ENCODE measurements at regions not wholly inside any gene's neighbourhood (a gene's known extent, or its start where the extent isn't known, plus 50 kb on each side); places are given as distances from the start of the nearest gene placed in this dataset.

DNA sequence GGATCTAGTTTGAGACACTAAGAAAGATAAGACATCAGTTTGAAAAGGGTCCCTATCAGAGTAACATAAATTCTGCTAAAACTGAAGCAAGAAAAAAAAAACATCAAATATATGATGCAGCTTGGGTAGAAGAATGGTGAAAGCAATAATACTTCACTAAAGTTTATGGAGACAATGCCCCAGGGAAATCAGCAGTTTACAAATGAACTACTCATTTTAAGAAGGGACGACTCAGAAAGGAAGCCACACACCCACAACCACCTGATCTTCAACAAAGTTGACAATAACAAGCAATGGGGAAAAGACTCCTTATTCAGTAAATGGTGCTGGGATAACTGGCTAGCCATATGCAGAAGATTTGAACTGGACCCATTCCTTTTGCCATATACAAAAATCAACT is 143.5 kb downstream of the TPBG start:
- no peak for FAIRE-seq
- H3K4me3 ChIP-seq = no peak overlapping the region
- DNase-seq (ENCODE audit: low read depth, low spot score) = peak; percentile 21
- H2AFZ ChIP-seq (ENCODE audit: control insufficient read depth, low read depth, low read length) = no peak overlapping the region
- RAD21 ChIA-PET (ENCODE audit: unreplicated experiment) = no interaction called here
- no peak overlapping the region for H3K27ac ChIP-seq (ENCODE audit: control insufficient read depth, insufficient read depth)
- SMC1A ChIA-PET (ENCODE audit: uncharacterized antibody, unreplicated experiment) = interaction anchor here (0.7 kb wide), 1 partner anchor 77 kb away, joined by 3 read pairs; no protein-coding TSS in a partner anchor
- H3K79me2 ChIP-seq (ENCODE audit: control insufficient read depth, insufficient read depth, low read length) = no peaks in the 10 kb centered on the region
- intact Hi-C loops (cut with micrococcal nuclease; ENCODE audit: unreplicated experiment) (no loop called here), in situ Hi-C loops (cut with MboI) (no loop called here)
- 0% methylated on average over 1 of the region's 1 CpG for WGBS (ENCODE audit: insufficient coverage, insufficient replicate concordance, low lambda C conversion rate, missing lambda C conversion rate)
- peak; percentile 80 for ATAC-seq
- H3K9ac ChIP-seq (ENCODE audit: control insufficient read depth, insufficient read depth, low read length) = no peak overlapping the region
- H3K9me3 ChIP-seq (replicated peaks; ENCODE audit: control insufficient read depth, insufficient read depth, low read length) = no peaks in the 10 kb centered on the region; the same call in 2 of the 3 replicates
- H3K27me3 ChIP-seq (replicated peaks in 1 of 2; ENCODE audit: control insufficient read depth in 2 of 2, insufficient read depth in 2 of 2, low read length in 1 of 2) = no peaks in the 10 kb centered on the region
- BruUV-seq (replicated peaks) = no TSS peak
- H3K4me2 ChIP-seq (ENCODE audit: control insufficient read depth, insufficient read depth) = no peak overlapping the region
- H3K36me3 ChIP-seq (ENCODE audit: control insufficient read depth in 2 of 2, insufficient read depth in 2 of 2, low read length in 1 of 2) = no peaks in the 10 kb centered on the region
- no peaks in the 10 kb centered on the region for H3K4me1 ChIP-seq (ENCODE audit: control insufficient read depth, insufficient read depth, low read length)
- H4K20me1 ChIP-seq (ENCODE audit: control insufficient read depth, insufficient read depth) = no peaks in the 10 kb centered on the region
- CTCF ChIA-PET = no interaction called here
- POLR2A ChIA-PET = no interaction called here
- TF ChIP-seq, protein P1, sequence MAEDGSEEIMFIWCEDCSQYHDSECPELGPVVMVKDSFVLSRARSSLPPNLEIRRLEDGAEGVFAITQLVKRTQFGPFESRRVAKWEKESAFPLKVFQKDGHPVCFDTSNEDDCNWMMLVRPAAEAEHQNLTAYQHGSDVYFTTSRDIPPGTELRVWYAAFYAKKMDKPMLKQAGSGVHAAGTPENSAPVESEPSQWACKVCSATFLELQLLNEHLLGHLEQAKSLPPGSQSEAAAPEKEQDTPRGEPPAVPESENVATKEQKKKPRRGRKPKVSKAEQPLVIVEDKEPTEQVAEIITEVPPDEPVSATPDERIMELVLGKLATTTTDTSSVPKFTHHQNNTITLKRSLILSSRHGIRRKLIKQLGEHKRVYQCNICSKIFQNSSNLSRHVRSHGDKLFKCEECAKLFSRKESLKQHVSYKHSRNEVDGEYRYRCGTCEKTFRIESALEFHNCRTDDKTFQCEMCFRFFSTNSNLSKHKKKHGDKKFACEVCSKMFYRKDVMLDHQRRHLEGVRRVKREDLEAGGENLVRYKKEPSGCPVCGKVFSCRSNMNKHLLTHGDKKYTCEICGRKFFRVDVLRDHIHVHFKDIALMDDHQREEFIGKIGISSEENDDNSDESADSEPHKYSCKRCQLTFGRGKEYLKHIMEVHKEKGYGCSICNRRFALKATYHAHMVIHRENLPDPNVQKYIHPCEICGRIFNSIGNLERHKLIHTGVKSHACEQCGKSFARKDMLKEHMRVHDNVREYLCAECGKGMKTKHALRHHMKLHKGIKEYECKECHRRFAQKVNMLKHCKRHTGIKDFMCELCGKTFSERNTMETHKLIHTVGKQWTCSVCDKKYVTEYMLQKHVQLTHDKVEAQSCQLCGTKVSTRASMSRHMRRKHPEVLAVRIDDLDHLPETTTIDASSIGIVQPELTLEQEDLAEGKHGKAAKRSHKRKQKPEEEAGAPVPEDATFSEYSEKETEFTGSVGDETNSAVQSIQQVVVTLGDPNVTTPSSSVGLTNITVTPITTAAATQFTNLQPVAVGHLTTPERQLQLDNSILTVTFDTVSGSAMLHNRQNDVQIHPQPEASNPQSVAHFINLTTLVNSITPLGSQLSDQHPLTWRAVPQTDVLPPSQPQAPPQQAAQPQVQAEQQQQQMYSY (CRISPR knock-in tag; IDR thresholded peaks at IDR 0.05) = no peak
- TF ChIP-seq SP1 (IDR thresholded peaks at IDR 0.05; ENCODE audit: low read depth, low read length) = no peak
- TF ChIP-seq ASH2L (IDR thresholded peaks at IDR 0.05; ENCODE audit: borderline replicate concordance, low read depth) = no peak
- TF ChIP-seq, protein P2, sequence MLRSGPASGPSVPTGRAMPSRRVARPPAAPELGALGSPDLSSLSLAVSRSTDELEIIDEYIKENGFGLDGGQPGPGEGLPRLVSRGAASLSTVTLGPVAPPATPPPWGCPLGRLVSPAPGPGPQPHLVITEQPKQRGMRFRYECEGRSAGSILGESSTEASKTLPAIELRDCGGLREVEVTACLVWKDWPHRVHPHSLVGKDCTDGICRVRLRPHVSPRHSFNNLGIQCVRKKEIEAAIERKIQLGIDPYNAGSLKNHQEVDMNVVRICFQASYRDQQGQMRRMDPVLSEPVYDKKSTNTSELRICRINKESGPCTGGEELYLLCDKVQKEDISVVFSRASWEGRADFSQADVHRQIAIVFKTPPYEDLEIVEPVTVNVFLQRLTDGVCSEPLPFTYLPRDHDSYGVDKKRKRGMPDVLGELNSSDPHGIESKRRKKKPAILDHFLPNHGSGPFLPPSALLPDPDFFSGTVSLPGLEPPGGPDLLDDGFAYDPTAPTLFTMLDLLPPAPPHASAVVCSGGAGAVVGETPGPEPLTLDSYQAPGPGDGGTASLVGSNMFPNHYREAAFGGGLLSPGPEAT (IDR thresholded peaks at IDR 0.05; ENCODE audit: low read depth) = no peak
- no peak for TF ChIP-seq SMAD5 (IDR thresholded peaks at IDR 0.05; ENCODE audit: low read depth)
- no peak for TF ChIP-seq TCF12 (IDR thresholded peaks at IDR 0.05; ENCODE audit: low read depth, low read length)
- TF ChIP-seq IKZF1 (conservative IDR thresholded peaks at IDR 0.05) = no peak
- TF ChIP-seq, protein P3, sequence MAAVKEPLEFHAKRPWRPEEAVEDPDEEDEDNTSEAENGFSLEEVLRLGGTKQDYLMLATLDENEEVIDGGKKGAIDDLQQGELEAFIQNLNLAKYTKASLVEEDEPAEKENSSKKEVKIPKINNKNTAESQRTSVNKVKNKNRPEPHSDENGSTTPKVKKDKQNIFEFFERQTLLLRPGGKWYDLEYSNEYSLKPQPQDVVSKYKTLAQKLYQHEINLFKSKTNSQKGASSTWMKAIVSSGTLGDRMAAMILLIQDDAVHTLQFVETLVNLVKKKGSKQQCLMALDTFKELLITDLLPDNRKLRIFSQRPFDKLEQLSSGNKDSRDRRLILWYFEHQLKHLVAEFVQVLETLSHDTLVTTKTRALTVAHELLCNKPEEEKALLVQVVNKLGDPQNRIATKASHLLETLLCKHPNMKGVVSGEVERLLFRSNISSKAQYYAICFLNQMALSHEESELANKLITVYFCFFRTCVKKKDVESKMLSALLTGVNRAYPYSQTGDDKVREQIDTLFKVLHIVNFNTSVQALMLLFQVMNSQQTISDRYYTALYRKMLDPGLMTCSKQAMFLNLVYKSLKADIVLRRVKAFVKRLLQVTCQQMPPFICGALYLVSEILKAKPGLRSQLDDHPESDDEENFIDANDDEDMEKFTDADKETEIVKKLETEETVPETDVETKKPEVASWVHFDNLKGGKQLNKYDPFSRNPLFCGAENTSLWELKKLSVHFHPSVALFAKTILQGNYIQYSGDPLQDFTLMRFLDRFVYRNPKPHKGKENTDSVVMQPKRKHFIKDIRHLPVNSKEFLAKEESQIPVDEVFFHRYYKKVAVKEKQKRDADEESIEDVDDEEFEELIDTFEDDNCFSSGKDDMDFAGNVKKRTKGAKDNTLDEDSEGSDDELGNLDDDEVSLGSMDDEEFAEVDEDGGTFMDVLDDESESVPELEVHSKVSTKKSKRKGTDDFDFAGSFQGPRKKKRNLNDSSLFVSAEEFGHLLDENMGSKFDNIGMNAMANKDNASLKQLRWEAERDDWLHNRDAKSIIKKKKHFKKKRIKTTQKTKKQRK (IDR thresholded peaks at IDR 0.05; ENCODE audit: low read depth, low read length) = no peak
- no peak for TF ChIP-seq KLF5 (IDR thresholded peaks at IDR 0.05; ENCODE audit: partially characterized antibody)
- TF ChIP-seq NR2C2 (IDR thresholded peaks at IDR 0.05; ENCODE audit: borderline replicate concordance, control insufficient read depth, insufficient read length, low read depth) = no peak
- TF ChIP-seq EED (IDR thresholded peaks at IDR 0.05; ENCODE audit: low read depth) = no peak
- no peak; the same call in 1 of the 2 replicates for TF ChIP-seq JUND (IDR thresholded peaks at IDR 0.05; ENCODE audit: low read depth, low read length)
- TF ChIP-seq STAT1 (conservative IDR thresholded peaks at IDR 0.05) = no peak
- TF ChIP-seq SMAD1 (IDR thresholded peaks at IDR 0.05; ENCODE audit: low read depth, partially characterized antibody) = no peak
- peak; percentile 32; the same call in 1 of the 2 replicates for TF ChIP-seq JUNB (IDR thresholded peaks at IDR 0.05)
- TF ChIP-seq CHD2 (IDR thresholded peaks at IDR 0.05; ENCODE audit: borderline replicate concordance, low read depth, low read length) = no peak
- no peak for TF ChIP-seq HDAC6 (IDR thresholded peaks at IDR 0.05; ENCODE audit: unreplicated experiment)
